Keratinocyte (primary cell): ENCODE measurements at regions not wholly inside any gene's neighbourhood (a gene's known extent, or its start where the extent isn't known, plus 50 kb on each side); places are given as distances from the start of the nearest gene placed in this dataset.

Experiments used
- DNase-seq: peaks from one replicate; pipeline ENCODE4 v3.0.0-alpha.2; 2011; ENCODE audit warnings: low read depth, missing footprints, low spot score
- FAIRE-seq: peaks from 2 replicates; lab custom pipeline; 2011; peaks lifted over from hg19 to GRCh38; lab: Jason Lieb, UNC
- H2AFZ ChIP-seq: 2 replicates; pipeline ENCODE4 v1.6.0; 2012; ENCODE audit warnings: low read length, control low read depth, inconsistent platforms; ENCODE audit not compliant: control insufficient read depth
- H3K27ac ChIP-seq: 2 replicates; pipeline ENCODE4 v1.5.1; 2011; ENCODE audit warnings: low read length; ENCODE audit not compliant: control insufficient read depth, insufficient read depth
- H3K27me3 ChIP-seq: 3 replicates; pipeline ENCODE4 v1.6.0; 2011; ENCODE audit warnings: low read length; ENCODE audit not compliant: control insufficient read depth, insufficient read depth; ENCODE audit errors: extremely low read depth
- H3K36me3 ChIP-seq, 2 experiments: 2 replicates in 1 of 2; 3 replicates in 1 of 2; pipeline ENCODE4 v1.5.1; 2011; ENCODE audit warnings: low read length in 2 of 2, mild to moderate bottlenecking in 1 of 2; ENCODE audit not compliant: control insufficient read depth in 2 of 2, insufficient read depth in 2 of 2; ENCODE audit errors: extremely low read depth in 1 of 2
- H3K4me1 ChIP-seq: 3 replicates; pipeline ENCODE4 v1.5.1; 2011; ENCODE audit warnings: low read length; ENCODE audit not compliant: control insufficient read depth, insufficient read depth; ENCODE audit errors: extremely low read depth
- H3K4me2 ChIP-seq: 3 replicates; pipeline ENCODE4 v1.6.0; 2011; ENCODE audit warnings: low read depth, low read length; ENCODE audit not compliant: control insufficient read depth, insufficient read depth; ENCODE audit errors: extremely low read depth
- H3K4me3 ChIP-seq, 3 experiments: fragments of 200-600 bp in 1 of 3; sonication (generic) in 1 of 3; 2 replicates in 2 of 3; 3 replicates in 1 of 3; pipeline ENCODE4 v1.5.1; 2011 to 2016; ENCODE audit warnings: low read length in 3 of 3, mild to moderate bottlenecking in 3 of 3, control low read depth in 2 of 3, inconsistent platforms in 1 of 3, low read depth in 1 of 3, mixed read lengths in 1 of 3, mixed run types in 1 of 3, moderate library complexity in 1 of 3; ENCODE audit not compliant: control insufficient read depth in 2 of 3, insufficient read depth in 2 of 3; ENCODE audit errors: extremely low read depth in 1 of 3
- H3K79me2 ChIP-seq: 2 replicates; pipeline ENCODE4 v1.6.0; 2012; ENCODE audit warnings: low read length; ENCODE audit not compliant: control insufficient read depth, insufficient read depth
- H3K9ac ChIP-seq: 3 replicates; pipeline ENCODE4 v1.6.0; 2011; ENCODE audit warnings: low read length; ENCODE audit not compliant: control insufficient read depth, insufficient read depth; ENCODE audit errors: extremely low read depth
- H3K9me1 ChIP-seq: 3 replicates; pipeline ENCODE4 v1.6.0; 2011; ENCODE audit warnings: low read length; ENCODE audit not compliant: control insufficient read depth, insufficient read depth; ENCODE audit errors: extremely low read depth
- H3K9me3 ChIP-seq: 2 replicates; pipeline ENCODE4 v1.5.1; 2012; ENCODE audit warnings: low read depth, low read length; ENCODE audit not compliant: control insufficient read depth
- H4K20me1 ChIP-seq: 3 replicates; pipeline ENCODE4 v1.6.0; 2011; ENCODE audit warnings: low read length; ENCODE audit not compliant: control insufficient read depth, insufficient read depth; ENCODE audit errors: extremely low read depth
- CTCF ChIP-seq, 3 experiments: IDR thresholded peaks in 1 of 3; conservative IDR thresholded peaks in 1 of 3; optimal IDR thresholded peaks in 1 of 3; 2 replicates in 2 of 3; 3 replicates in 1 of 3; pipeline versions ENCODE3 to v1.5.1; 2011; ENCODE audit warnings: low read length in 3 of 3, mild to moderate bottlenecking in 3 of 3, moderate library complexity in 2 of 3, control low read depth in 1 of 3, inconsistent platforms in 1 of 3; ENCODE audit not compliant: insufficient read depth in 2 of 3; ENCODE audit errors: extremely low read depth in 1 of 3
- EZH2 ChIP-seq: IDR thresholded peaks from one replicate; pipeline ENCODE4 v1.6.1; 2012; ENCODE audit warnings: inconsistent platforms, mild to moderate bottlenecking, low read length, moderate library complexity
- dilution Hi-C: fragments of 300-500 bp; cut with MboI; formaldehyde crosslinking; loops from one replicate; pipeline ENCODE4 v1.7.0; 2020; ENCODE audit warnings: low sequenced_read_pairs; ENCODE audit not compliant: extremely low pct_ligation_motif_present

DNA sequence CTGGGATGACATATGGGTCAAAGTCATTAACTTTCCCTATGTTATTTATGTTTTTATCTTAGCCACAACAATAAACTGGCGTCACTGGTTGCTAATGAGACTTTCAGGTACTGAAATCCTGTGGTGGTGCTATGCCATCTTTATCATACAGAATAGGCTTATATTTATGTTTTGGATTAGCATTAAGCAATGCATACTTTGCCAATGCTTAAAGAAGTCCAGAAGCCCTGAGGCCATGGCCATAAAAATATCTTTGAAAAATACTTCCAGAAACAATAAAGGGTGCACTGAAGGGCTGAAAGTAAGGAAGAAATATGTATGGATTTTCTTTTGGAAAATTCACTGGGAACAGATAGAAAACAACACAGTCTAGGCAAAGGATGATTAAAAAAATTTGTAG, 304.6 kb upstream of the SLC10A2 start:
- Histone ChIP-seq H3K4me2 (no peak overlapping the region), H3K79me2 (no peaks in the 10 kb centered on the region), H3K9me3 (no peaks in the 10 kb centered on the region), H2AFZ (no peak overlapping the region), H3K27me3 (no peaks in the 10 kb centered on the region), H3K9ac (no peak overlapping the region), H3K27ac (no peak overlapping the region), H3K4me1 (no peaks in the 10 kb centered on the region), H3K36me3 (no peaks in the 10 kb centered on the region), H3K4me3 (no peak overlapping the region), H3K9me1 (no peaks in the 10 kb centered on the region), H4K20me1 (no peaks in the 10 kb centered on the region)
- DNase-seq (no peak), FAIRE-seq (no peak)
- dilution Hi-C loops, result no loop called here
- TF ChIP-seq EZH2, result no peak
- no peak for TF ChIP-seq CTCF (optimal IDR thresholded peaks at IDR 0.05 in 1 of 3, IDR thresholded peaks at IDR 0.05 in 1 of 3, conservative IDR thresholded peaks at IDR 0.05 in 1 of 3; ENCODE audit: extremely low read depth in 1 of 3, insufficient read depth in 2 of 3, low read length in 3 of 3)

DNA sequence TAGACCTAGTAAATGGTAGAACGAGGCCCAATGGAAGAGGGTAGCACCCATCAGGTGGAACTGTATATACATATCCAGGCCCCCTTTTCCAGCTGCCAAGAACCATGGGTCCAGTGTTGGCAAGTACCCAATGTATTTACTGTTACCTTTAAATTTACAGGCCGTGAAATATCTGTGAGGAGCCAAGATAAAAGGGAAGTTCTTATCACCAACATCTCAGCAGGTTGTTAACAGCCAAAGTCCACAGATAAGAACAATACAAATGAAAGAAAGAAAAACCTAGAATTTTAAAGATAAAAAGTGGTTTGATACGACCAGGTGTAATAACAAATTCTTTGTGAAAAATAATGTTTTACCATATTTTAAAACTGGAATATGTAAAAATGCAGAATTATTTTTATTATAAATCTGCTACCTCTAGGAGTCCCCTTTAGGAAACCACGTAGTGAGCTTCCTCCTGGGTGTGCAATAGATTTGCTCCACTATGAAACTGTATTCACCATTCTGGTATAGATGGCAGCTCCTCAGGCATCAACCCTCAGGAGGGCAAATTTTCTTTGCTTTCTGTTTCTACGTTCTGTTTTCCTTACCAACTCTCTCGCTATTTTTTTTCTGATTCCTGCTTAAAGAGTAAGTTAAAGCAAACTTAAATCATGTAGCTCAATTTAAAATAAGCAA, 292.2 kb upstream of the SLC10A2 start:
- TF ChIP-seq CTCF (optimal IDR thresholded peaks at IDR 0.05 in 1 of 3, IDR thresholded peaks at IDR 0.05 in 1 of 3, conservative IDR thresholded peaks at IDR 0.05 in 1 of 3; ENCODE audit: extremely low read depth in 1 of 3, insufficient read depth in 2 of 3, low read length in 3 of 3), result no peak
- no peak for TF ChIP-seq EZH2

More for the DNA sequence above, 292.2 kb upstream of the SLC10A2 start:
- Histone ChIP-seq H3K4me2 (no peak overlapping the region), H3K36me3 (no peaks in the 10 kb centered on the region), H2AFZ (no peak overlapping the region), H3K79me2 (no peaks in the 10 kb centered on the region), H3K4me1 (no peaks in the 10 kb centered on the region), H3K9me1 (no peaks in the 10 kb centered on the region), H3K4me3 (no peak overlapping the region), H3K27ac (no peak overlapping the region), H3K27me3 (no peaks in the 10 kb centered on the region), H3K9me3 (no peaks in the 10 kb centered on the region), H3K9ac (no peak overlapping the region), H4K20me1 (no peaks in the 10 kb centered on the region)
- DNase-seq (no peak), FAIRE-seq (no peak)
- dilution Hi-C loops, result no loop called here
